ENCODE measurements at regions not wholly inside any gene's neighbourhood (a gene's known extent, or its start where the extent isn't known, plus 50 kb on each side); places are given as distances from the start of the nearest gene placed in this dataset.

- TF ChIP-seq NFIC (IDR thresholded peaks at IDR 0.05) (no peak), TAF1 (IDR thresholded peaks at IDR 0.05; ENCODE audit: low read depth) (no peak), YY1 (IDR thresholded peaks at IDR 0.05; ENCODE audit: low read depth) (no peak), CEBPB (IDR thresholded peaks at IDR 0.05) (no peak), REST (IDR thresholded peaks at IDR 0.05; ENCODE audit: low read depth) (no peak), USF1 (IDR thresholded peaks at IDR 0.05) (no peak), TCF12 (IDR thresholded peaks at IDR 0.05; ENCODE audit: low read depth) (no peak), MAX (IDR thresholded peaks at IDR 0.05) (no peak), TEAD4 (IDR thresholded peaks at IDR 0.05) (no peak), EGR1 (IDR thresholded peaks at IDR 0.05) (no peak), CREB1 (IDR thresholded peaks at IDR 0.05; ENCODE audit: low read depth) (no peak), RAD21 (IDR thresholded peaks at IDR 0.05; ENCODE audit: low read depth) (no peak), EP300 (IDR thresholded peaks at IDR 0.05; ENCODE audit: borderline replicate concordance) (no peak)
Observed at GRCh38 chr13:103884101-103884723, 818.0 kb upstream of the SLC10A2 start.
